ENCODE measurements at regions not wholly inside any gene's neighbourhood (a gene's known extent, or its start where the extent isn't known, plus 50 kb on each side); places are given as distances from the start of the nearest gene placed in this dataset.

- Histone ChIP-seq H3F3A (ENCODE audit: low read length, unreplicated experiment) (no peaks in the 10 kb centered on the region), H3K36me3 (ENCODE audit: low read depth, low read length) (no peaks in the 10 kb centered on the region), H3K27me3 (ENCODE audit: low read length) (no peaks in the 10 kb centered on the region), H3K27ac (ENCODE audit: low read length) (no peak overlapping the region), H3K4me3 (ENCODE audit: low read length) (no peak overlapping the region), H3K9me2 (replicated peaks; ENCODE audit: low read length) (no peaks in the 10 kb centered on the region), H4K20me1 (ENCODE audit: low read length) (no peaks in the 10 kb centered on the region), H2AFZ (ENCODE audit: low read length) (no peak overlapping the region), H3K9ac (ENCODE audit: low read length) (no peak overlapping the region), H3K79me2 (ENCODE audit: low read length) (no peaks in the 10 kb centered on the region), H3K4me2 (ENCODE audit: low read length) (no peak overlapping the region), H3K9me3 (ENCODE audit: low read length) (no peaks in the 10 kb centered on the region), H3K4me1 (ENCODE audit: insufficient read depth, low read length) (no peaks in the 10 kb centered on the region)
- no peak for ATAC-seq
- TF ChIP-seq EZH2phosphoT487 (IDR thresholded peaks at IDR 0.05; ENCODE audit: borderline replicate concordance, low read length) (no peak), EZH2 (IDR thresholded peaks at IDR 0.05; ENCODE audit: low read length, unreplicated experiment) (no peak), CTCF (conservative IDR thresholded peaks at IDR 0.05; ENCODE audit: low read depth, low read length) (no peak)
- CTCF ChIA-PET = no interaction called here
- no peak for DNase-seq
- intact Hi-C loops (cut with micrococcal nuclease) = loop anchor here (10.0 kb wide), 1 partner anchor 65 kb away; no protein-coding TSS in a partner anchor
- POLR2A ChIA-PET (ENCODE audit: unreplicated experiment) = no interaction called here
- no TSS peak for BruUV-seq (replicated peaks)
Measured at GRCh38 chr18:40569605-40570004, 1385.4 kb upstream of the PIK3C3 start.

- Histone ChIP-seq H4K20me1 (ENCODE audit: low read length) (no peaks in the 10 kb centered on the region), H3K4me1 (ENCODE audit: insufficient read depth, low read length) (no peaks in the 10 kb centered on the region), H3K9me2 (replicated peaks; ENCODE audit: low read length) (no peaks in the 10 kb centered on the region), H3K9me3 (ENCODE audit: low read length) (no peaks in the 10 kb centered on the region), H3K27ac (ENCODE audit: low read length) (no peak overlapping the region), H3K4me2 (ENCODE audit: low read length) (no peak overlapping the region), H3K27me3 (ENCODE audit: low read length) (no peaks in the 10 kb centered on the region), H3K79me2 (ENCODE audit: low read length) (no peaks in the 10 kb centered on the region), H2AFZ (ENCODE audit: low read length) (no peak overlapping the region), H3K36me3 (ENCODE audit: low read depth, low read length) (no peaks in the 10 kb centered on the region), H3K4me3 (ENCODE audit: low read length) (no peak overlapping the region), H3F3A (ENCODE audit: low read length, unreplicated experiment) (no peaks in the 10 kb centered on the region), H3K9ac (ENCODE audit: low read length) (no peak overlapping the region)
- BruUV-seq (replicated peaks) = no TSS peak
- TF ChIP-seq CTCF (conservative IDR thresholded peaks at IDR 0.05; ENCODE audit: low read depth, low read length) (no peak), EZH2phosphoT487 (IDR thresholded peaks at IDR 0.05; ENCODE audit: borderline replicate concordance, low read length) (no peak), EZH2 (IDR thresholded peaks at IDR 0.05; ENCODE audit: low read length, unreplicated experiment) (no peak)
- ChIA-PET POLR2A (ENCODE audit: unreplicated experiment) (interaction anchor here (0.7 kb wide), 1 partner anchor 1118 kb away, joined by 4 read pairs; no protein-coding TSS in a partner anchor), CTCF (no interaction called here)
- ATAC-seq = no peak
- intact Hi-C loops (cut with micrococcal nuclease) = no loop called here
- DNase-seq = no peak
Measured at GRCh38 chr18:40566510-40566844, 1388.6 kb upstream of the PIK3C3 start.

DNA sequence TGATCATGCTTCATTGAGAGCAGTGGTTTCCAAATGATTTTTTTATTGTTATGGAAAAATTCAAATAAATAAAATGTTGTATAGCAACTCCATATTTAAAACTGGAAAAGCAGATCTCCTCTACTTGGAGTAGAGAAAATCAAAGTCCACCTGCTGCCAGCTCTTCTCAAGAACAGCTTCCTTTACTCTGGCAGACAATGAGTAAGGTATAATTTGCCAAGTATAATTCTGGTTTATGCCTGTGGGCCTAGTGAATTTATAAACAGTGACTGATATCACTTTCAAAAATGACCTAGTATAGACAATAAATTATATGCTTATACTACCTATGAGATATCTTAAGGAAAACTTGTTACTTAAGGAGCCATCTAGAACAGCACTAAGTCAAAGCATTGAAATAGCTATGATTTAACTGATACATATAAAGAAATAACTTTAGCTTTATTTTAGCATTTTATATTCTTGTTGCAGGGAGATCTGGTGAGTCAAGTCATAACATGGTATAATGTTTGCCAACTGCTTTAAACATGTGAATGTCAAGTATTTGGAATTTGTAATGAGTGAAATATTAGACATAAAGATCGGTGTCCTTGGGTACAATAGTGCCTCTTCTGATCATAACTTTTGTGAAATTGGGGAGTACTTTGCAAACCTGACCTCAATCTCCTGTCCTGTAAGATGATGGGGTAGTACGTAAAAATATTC is 1389.1 kb upstream of the PIK3C3 start:
- Histone ChIP-seq H3K4me1 (ENCODE audit: insufficient read depth, low read length) (no peaks in the 10 kb centered on the region), H3K4me2 (ENCODE audit: low read length) (no peak overlapping the region), H2AFZ (ENCODE audit: low read length) (no peak overlapping the region), H3K79me2 (ENCODE audit: low read length) (no peaks in the 10 kb centered on the region), H3K9me2 (replicated peaks; ENCODE audit: low read length) (no peaks in the 10 kb centered on the region), H3K9ac (ENCODE audit: low read length) (no peak overlapping the region), H3F3A (ENCODE audit: low read length, unreplicated experiment) (no peaks in the 10 kb centered on the region), H3K9me3 (ENCODE audit: low read length) (no peaks in the 10 kb centered on the region), H3K27ac (ENCODE audit: low read length) (no peak overlapping the region), H3K36me3 (ENCODE audit: low read depth, low read length) (no peaks in the 10 kb centered on the region), H3K27me3 (ENCODE audit: low read length) (no peaks in the 10 kb centered on the region), H3K4me3 (ENCODE audit: low read length) (no peak overlapping the region), H4K20me1 (ENCODE audit: low read length) (no peaks in the 10 kb centered on the region)
- intact Hi-C loops (cut with micrococcal nuclease) = no loop called here
- ATAC-seq (no peak), DNase-seq (no peak)
- TF ChIP-seq CTCF (conservative IDR thresholded peaks at IDR 0.05; ENCODE audit: low read depth, low read length) = no peak
- no peak for TF ChIP-seq EZH2 (IDR thresholded peaks at IDR 0.05; ENCODE audit: low read length, unreplicated experiment)
- TF ChIP-seq EZH2phosphoT487 (IDR thresholded peaks at IDR 0.05; ENCODE audit: borderline replicate concordance, low read length) = no peak
- CTCF ChIA-PET = no interaction called here
- BruUV-seq (replicated peaks) = no TSS peak
- POLR2A ChIA-PET (ENCODE audit: unreplicated experiment) = interaction anchor here (0.6 to 0.7 kb wide), 2 partner anchors 727 to 1118 kb away, joined by 4 read pairs; no protein-coding TSS in a partner anchor
